ENCODE measurements at regions not wholly inside any gene's neighbourhood (a gene's known extent, or its start where the extent isn't known, plus 50 kb on each side); places are given as distances from the start of the nearest gene placed in this dataset.

- no peak overlapping the region for H2AFZ ChIP-seq
- H3K27me3 ChIP-seq (ENCODE audit: insufficient read depth) = no peaks in the 10 kb centered on the region
- no peaks in the 10 kb centered on the region for H4K20me1 ChIP-seq (replicated peaks; ENCODE audit: insufficient read depth)
- no peaks in the 10 kb centered on the region for H3K79me2 ChIP-seq (replicated peaks; ENCODE audit: insufficient read depth)
- TF ChIP-seq NANOG (IDR thresholded peaks at IDR 0.05; ENCODE audit: borderline replicate concordance) = no peak
- TF ChIP-seq, protein P1, sequence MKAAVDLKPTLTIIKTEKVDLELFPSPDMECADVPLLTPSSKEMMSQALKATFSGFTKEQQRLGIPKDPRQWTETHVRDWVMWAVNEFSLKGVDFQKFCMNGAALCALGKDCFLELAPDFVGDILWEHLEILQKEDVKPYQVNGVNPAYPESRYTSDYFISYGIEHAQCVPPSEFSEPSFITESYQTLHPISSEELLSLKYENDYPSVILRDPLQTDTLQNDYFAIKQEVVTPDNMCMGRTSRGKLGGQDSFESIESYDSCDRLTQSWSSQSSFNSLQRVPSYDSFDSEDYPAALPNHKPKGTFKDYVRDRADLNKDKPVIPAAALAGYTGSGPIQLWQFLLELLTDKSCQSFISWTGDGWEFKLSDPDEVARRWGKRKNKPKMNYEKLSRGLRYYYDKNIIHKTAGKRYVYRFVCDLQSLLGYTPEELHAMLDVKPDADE (IDR thresholded peaks at IDR 0.05) = no peak
- no peak for TF ChIP-seq JUNB (IDR thresholded peaks at IDR 0.05; ENCODE audit: unreplicated experiment)
- no peak for TF ChIP-seq EZH2phosphoT487 (IDR thresholded peaks at IDR 0.05; ENCODE audit: unreplicated experiment)
- TF ChIP-seq POLR2AphosphoS5 (IDR thresholded peaks at IDR 0.05; ENCODE audit: low read depth) = no peak
- TF ChIP-seq, protein P2, sequence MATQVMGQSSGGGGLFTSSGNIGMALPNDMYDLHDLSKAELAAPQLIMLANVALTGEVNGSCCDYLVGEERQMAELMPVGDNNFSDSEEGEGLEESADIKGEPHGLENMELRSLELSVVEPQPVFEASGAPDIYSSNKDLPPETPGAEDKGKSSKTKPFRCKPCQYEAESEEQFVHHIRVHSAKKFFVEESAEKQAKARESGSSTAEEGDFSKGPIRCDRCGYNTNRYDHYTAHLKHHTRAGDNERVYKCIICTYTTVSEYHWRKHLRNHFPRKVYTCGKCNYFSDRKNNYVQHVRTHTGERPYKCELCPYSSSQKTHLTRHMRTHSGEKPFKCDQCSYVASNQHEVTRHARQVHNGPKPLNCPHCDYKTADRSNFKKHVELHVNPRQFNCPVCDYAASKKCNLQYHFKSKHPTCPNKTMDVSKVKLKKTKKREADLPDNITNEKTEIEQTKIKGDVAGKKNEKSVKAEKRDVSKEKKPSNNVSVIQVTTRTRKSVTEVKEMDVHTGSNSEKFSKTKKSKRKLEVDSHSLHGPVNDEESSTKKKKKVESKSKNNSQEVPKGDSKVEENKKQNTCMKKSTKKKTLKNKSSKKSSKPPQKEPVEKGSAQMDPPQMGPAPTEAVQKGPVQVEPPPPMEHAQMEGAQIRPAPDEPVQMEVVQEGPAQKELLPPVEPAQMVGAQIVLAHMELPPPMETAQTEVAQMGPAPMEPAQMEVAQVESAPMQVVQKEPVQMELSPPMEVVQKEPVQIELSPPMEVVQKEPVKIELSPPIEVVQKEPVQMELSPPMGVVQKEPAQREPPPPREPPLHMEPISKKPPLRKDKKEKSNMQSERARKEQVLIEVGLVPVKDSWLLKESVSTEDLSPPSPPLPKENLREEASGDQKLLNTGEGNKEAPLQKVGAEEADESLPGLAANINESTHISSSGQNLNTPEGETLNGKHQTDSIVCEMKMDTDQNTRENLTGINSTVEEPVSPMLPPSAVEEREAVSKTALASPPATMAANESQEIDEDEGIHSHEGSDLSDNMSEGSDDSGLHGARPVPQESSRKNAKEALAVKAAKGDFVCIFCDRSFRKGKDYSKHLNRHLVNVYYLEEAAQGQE (IDR thresholded peaks at IDR 0.05; ENCODE audit: unreplicated experiment) = no peak
- no peak for TF ChIP-seq CTCF (conservative IDR thresholded peaks at IDR 0.05; ENCODE audit: low read depth in 2 of 2)
- TF ChIP-seq ZNF114 (CRISPR knock-in tag; IDR thresholded peaks at IDR 0.05) = no peak
- no peak for TF ChIP-seq STAT1 (IDR thresholded peaks at IDR 0.05; ENCODE audit: unreplicated experiment)
- no peak for TF ChIP-seq CREB1 (CRISPR knock-in tag; IDR thresholded peaks at IDR 0.05; ENCODE audit: low read depth)
- no peak for TF ChIP-seq ZNF462 (CRISPR knock-in tag; IDR thresholded peaks at IDR 0.05)
- TF ChIP-seq ZNF331 (CRISPR knock-in tag; IDR thresholded peaks at IDR 0.05; ENCODE audit: low read depth) = no peak
- TF ChIP-seq EZH2 (IDR thresholded peaks at IDR 0.05; ENCODE audit: low read depth, unreplicated experiment) = no peak
- H3K27ac ChIP-seq (ENCODE audit: low read depth) = no peak overlapping the region
- no peak overlapping the region for H3K27ac Mint-ChIP-seq
- H3K36me3 Mint-ChIP-seq (ENCODE audit: low read depth) = no peaks in the 10 kb centered on the region
- no peak overlapping the region for H3K4me3 Mint-ChIP-seq
- DNase-seq (ENCODE audit: low spot score) = no peak
- H3K9me2 ChIP-seq (ENCODE audit: insufficient read depth) = no peaks in the 10 kb centered on the region
- no peaks in the 10 kb centered on the region for H3F3A ChIP-seq (replicated peaks; ENCODE audit: low read depth)
- no peaks in the 10 kb centered on the region for H3K27me3 Mint-ChIP-seq (ENCODE audit: insufficient read depth, low read depth, poor library complexity)
- no peak overlapping the region for H3K4me3 ChIP-seq
- peaks cover 9% of the 10 kb centered on the region; the same call in 1 of the 2 replicates for H3K4me1 ChIP-seq (ENCODE audit: insufficient read depth)
- peaks cover 2% of the 10 kb centered on the region; the same call in 1 of the 3 replicates for H3K4me1 Mint-ChIP-seq
- H3K36me3 ChIP-seq (ENCODE audit: insufficient read depth) = no peaks in the 10 kb centered on the region
- no peak for ATAC-seq
- H3K9me3 Mint-ChIP-seq = no peaks in the 10 kb centered on the region
- H3K4me2 ChIP-seq = no peak overlapping the region
Measured at GRCh38 chr5:86841000-86841644, 223.4 kb downstream of the COX7C start.

All from GM23338 (cell line).